HepG2 (cell line): ENCODE measurements at regions not wholly inside any gene's neighbourhood (a gene's known extent, or its start where the extent isn't known, plus 50 kb on each side); places are given as distances from the start of the nearest gene placed in this dataset.

Source experiments
- ATAC-seq: fragments of 200-7000 bp; cut with Tn5 transposase; 3 replicates; pipeline ENCODE4 v1.9.1; 2020; ENCODE audit warnings: mild to moderate bottlenecking, moderate library complexity
- BruUV-seq: library from RNA; stranded (reverse); fragments of 400-500 nt; replicated peaks from 2 replicates; lab custom pipeline; 2021; lab: Mats Ljungman, UMichigan
- CTCF ChIA-PET: fragments of 300-600 bp; formaldehyde crosslinking; extraction: SDS; loops from one replicate; lab custom pipeline; 2021; ENCODE audit warnings: low total read pairs, inconsistent platforms, low intra/inter-chr PET ratio; lab: Yijun Ruan, JAX
- POLR2A ChIA-PET: fragments of 350-600 bp; sonication (Branson Sonifier 250); formaldehyde crosslinking; loops from one replicate; lab custom pipeline; 2020; ENCODE audit warnings: antibody characterized with exemption, inconsistent platforms; lab: Yijun Ruan, JAX
- DNase-seq: peaks from one replicate; pipeline ENCODE4 v3.0.0-alpha.2; 2015; ENCODE audit warnings: low spot score
- FAIRE-seq: peaks from 3 replicates; lab custom pipeline; 2011; peaks lifted over from hg19 to GRCh38; lab: Jason Lieb, UNC
- H2AFZ ChIP-seq: one replicate; pipeline ENCODE4 v1.6.1; 2011; ENCODE audit warnings: low read length, inconsistent platforms
- H3K27ac ChIP-seq: fragments of 300-600 bp; 3 replicates; pipeline ENCODE4 v1.8.0; 2011; ENCODE audit warnings: mixed run types, mild to moderate bottlenecking, mixed read lengths, low read length, inconsistent platforms; ENCODE audit not compliant: insufficient read depth; ENCODE audit errors: extremely low read length
- H3K27me3 ChIP-seq, 2 experiments: fragments of 200-600 bp in 1 of 2; 2 replicates in 1 of 2; 3 replicates in 1 of 2; pipeline versions ENCODE4 v1.6.0 to v1.8.0; 2011; ENCODE audit warnings: low read length in 2 of 2, mild to moderate bottlenecking in 2 of 2, moderate library complexity in 2 of 2, inconsistent platforms in 1 of 2; ENCODE audit not compliant: insufficient read depth in 2 of 2, control insufficient read depth in 1 of 2
- H3K36me3 ChIP-seq, 2 experiments: fragments of 200-600 bp in 1 of 2; replicated peaks in 1 of 2; 2 replicates in 1 of 2; 3 replicates in 1 of 2; pipeline versions ENCODE4 v1.5.1 to v1.8.0; 2011; ENCODE audit warnings: low read length in 2 of 2, inconsistent platforms in 1 of 2; ENCODE audit not compliant: insufficient read depth in 2 of 2, control insufficient read depth in 1 of 2
- H3K4me1 ChIP-seq: 2 replicates; pipeline ENCODE4 v1.5.1; 2012; ENCODE audit warnings: low read length, inconsistent platforms; ENCODE audit not compliant: insufficient read depth
- H3K4me2 ChIP-seq: 2 replicates; pipeline ENCODE4 v1.6.0; 2011; ENCODE audit warnings: low read depth, low read length, inconsistent platforms
- H3K4me3 ChIP-seq, 3 experiments: fragments of 200-600 bp in 1 of 3; sonication (generic), shearing (Covaris generic) in 1 of 3; replicated peaks in 1 of 3; 2 replicates each; pipeline ENCODE4 v1.5.1; 2011 to 2016; ENCODE audit warnings: low read length in 3 of 3, inconsistent platforms in 2 of 3, low read depth in 2 of 3, mild to moderate bottlenecking in 2 of 3, control low read depth in 1 of 3, mixed read lengths in 1 of 3; ENCODE audit not compliant: insufficient read depth in 1 of 3
- H3K79me2 ChIP-seq: one replicate; pipeline ENCODE4 v1.6.1; 2011; ENCODE audit warnings: low read length, inconsistent platforms; ENCODE audit not compliant: insufficient read depth
- H3K9ac ChIP-seq: 2 replicates; pipeline ENCODE4 v1.6.0; 2011; ENCODE audit warnings: mild to moderate bottlenecking, low read depth, low read length, inconsistent platforms; ENCODE audit not compliant: insufficient read depth
- H3K9me3 ChIP-seq: 2 replicates; pipeline ENCODE4 v1.5.1; 2012; ENCODE audit warnings: mild to moderate bottlenecking, low read length
- H4K20me1 ChIP-seq: 2 replicates; pipeline ENCODE4 v1.6.0; 2011; ENCODE audit warnings: inconsistent platforms, mild to moderate bottlenecking, low read length, moderate library complexity; ENCODE audit not compliant: insufficient read depth
- GPN1 ChIP-seq: sonication (generic); formaldehyde crosslinking; IDR thresholded peaks from 2 replicates; pipeline ENCODE4 v1.5.1; 2020; ENCODE audit warnings: missing genetic modification reagents, borderline replicate concordance
- KLF9 ChIP-seq: IDR thresholded peaks from 2 replicates; pipeline ENCODE4 v1.6.1; 2016; ENCODE audit warnings: low read depth
- RBAK ChIP-seq: sonication (generic); formaldehyde crosslinking; IDR thresholded peaks from 2 replicates; pipeline ENCODE4 v1.5.1; 2020; ENCODE audit warnings: mild to moderate bottlenecking, missing genetic modification reagents
- SAP130 ChIP-seq: IDR thresholded peaks from 2 replicates; pipeline ENCODE4 v1.6.1; 2016; ENCODE audit warnings: low read depth
- SMAD1 ChIP-seq: sonication (generic); formaldehyde crosslinking; IDR thresholded peaks from 2 replicates; pipeline ENCODE4 v1.4.0; 2020; ENCODE audit warnings: missing genetic modification reagents, low read depth, mild to moderate bottlenecking, borderline replicate concordance
- U2AF1 ChIP-seq: fragments of 200-400 bp; formaldehyde crosslinking; optimal IDR thresholded peaks from 2 replicates; pipeline ENCODE3; 2017; ENCODE audit warnings: mild to moderate bottlenecking, low read depth, low read length
- ZNF124 ChIP-seq: sonication (generic); formaldehyde crosslinking; IDR thresholded peaks from 2 replicates; pipeline ENCODE4 v1.4.0; 2020; ENCODE audit warnings: missing genetic modification reagents
- ZNF292 ChIP-seq: sonication (generic); formaldehyde crosslinking; IDR thresholded peaks from 2 replicates; pipeline ENCODE4 v1.8.1; 2022; ENCODE audit warnings: mild to moderate bottlenecking, low read depth, missing genetic modification reagents, borderline replicate concordance
- ZNF430 ChIP-seq: sonication (generic); formaldehyde crosslinking; IDR thresholded peaks from 2 replicates; pipeline ENCODE4 v1.9.0; 2021; ENCODE audit warnings: mild to moderate bottlenecking, missing genetic modification reagents
- ZNF546 ChIP-seq: sonication (generic); formaldehyde crosslinking; conservative IDR thresholded peaks from 2 replicates; pipeline ENCODE4 v1.8.1; 2023; ENCODE audit warnings: mild to moderate bottlenecking, missing genetic modification reagents
- ZNF552 ChIP-seq: sonication (generic); formaldehyde crosslinking; IDR thresholded peaks from 2 replicates; pipeline ENCODE4 v1.9.0; 2022; ENCODE audit warnings: missing genetic modification reagents, mild to moderate bottlenecking, borderline replicate concordance
- WGBS: methylation state at CpG from one replicate; pipeline ENCODE4 v1.1.6; 2017; ENCODE audit warnings: low lambda C conversion rate; 5-methylcytosine and 5-hydroxymethylcytosine counted together
- in situ Hi-C: cut with HindIII; loops from 2 replicates; pipeline ENCODE4 v1.10.0; 2017; ENCODE audit warnings: low pct_unique_long_range_greater_than_20kb; ENCODE audit not compliant: extremely low pct_ligation_motif_present
- intact Hi-C: fragments of 100-400 bp; cut with micrococcal nuclease; formaldehyde crosslinking; loops from one replicate; pipeline ENCODE4 v1.10.0; 2022; ENCODE audit not compliant: unreplicated experiment
- TF ChIP-seq, protein P1 (sequence below): sonication (generic); formaldehyde crosslinking; IDR thresholded peaks from 2 replicates; pipeline ENCODE4 v1.8.1; 2022; ENCODE audit warnings: low read depth, mild to moderate bottlenecking, missing genetic modification reagents

DNA sequence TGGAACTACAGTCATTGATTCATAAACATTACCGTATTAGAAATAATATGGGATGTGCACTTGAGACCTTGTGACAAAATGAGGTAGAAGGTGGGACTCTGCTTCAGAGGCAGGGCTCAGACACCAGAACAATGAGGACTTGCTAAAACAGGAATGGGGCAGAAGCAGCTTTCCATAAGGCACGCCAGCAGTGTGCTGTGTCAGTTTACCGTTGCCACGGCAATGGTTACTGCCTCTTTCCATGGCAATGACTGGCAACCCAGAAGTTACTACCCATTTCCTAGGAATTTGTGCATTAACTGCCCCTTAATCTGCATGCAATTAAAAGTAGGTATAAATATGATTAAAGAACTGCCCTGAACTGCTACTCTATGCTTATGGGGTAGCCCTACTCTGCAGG, 169.0 kb downstream of the CHRM3 start:
- in situ Hi-C loops, result no loop called here
- DNase-seq, result no peak
- no peaks in the 10 kb centered on the region for H3K4me1 ChIP-seq

DNA sequence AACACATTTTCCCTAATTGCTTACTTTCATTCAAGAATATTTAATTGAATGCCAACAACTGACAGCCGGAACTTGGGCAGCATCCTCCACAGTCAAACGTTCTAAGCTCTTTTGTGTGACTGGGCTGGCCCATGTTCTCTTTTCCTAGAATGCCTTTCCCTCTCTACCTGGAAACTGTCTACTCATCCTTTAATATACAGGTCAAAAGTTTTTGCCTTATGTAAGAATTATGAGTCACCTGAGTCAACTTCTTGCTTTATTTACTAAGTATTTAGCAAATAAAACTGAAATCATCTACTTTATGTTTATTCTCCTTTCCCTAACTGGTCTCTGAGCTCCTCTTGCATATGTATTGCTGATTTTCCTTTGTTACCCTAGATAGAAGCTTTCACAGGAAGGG, 172.2 kb downstream of the CHRM3 start:
- Histone ChIP-seq H4K20me1 (no peaks in the 10 kb centered on the region), H3K79me2 (no peaks in the 10 kb centered on the region), H3K27me3 (no peaks in the 10 kb centered on the region), H3K36me3 (no peaks in the 10 kb centered on the region), H3K9me3 (peaks cover 59% of the 10 kb centered on the region)
- no peak for DNase-seq
- intact Hi-C loops, result no loop called here
- no TSS peak for BruUV-seq
- no peak for TF ChIP-seq ZNF292 (CRISPR knock-in tag)
- TF ChIP-seq KLF9 (CRISPR knock-in tag), result no peak
- no peak for TF ChIP-seq SAP130 (CRISPR knock-in tag)
- no peak for TF ChIP-seq ZNF430 (CRISPR knock-in tag)
- TF ChIP-seq, all 625 proteins: peak for 0
- no peak for ATAC-seq
- Histone ChIP-seq H3K4me3 (no peak overlapping the region), H3K27ac (no peak overlapping the region), H3K4me2 (no peak overlapping the region), H2AFZ (no peak overlapping the region), H3K4me1 (no peaks in the 10 kb centered on the region), H3K9ac (no peak overlapping the region)
- in situ Hi-C loops, result no loop called here
- WGBS, result 2% methylated on average over 2 of the region's 2 CpGs
- CTCF ChIA-PET, result no interaction called here
- FAIRE-seq, result no peak
- POLR2A ChIA-PET, result no interaction called here

More for the DNA sequence above, 169.0 kb downstream of the CHRM3 start:
- no peak for TF ChIP-seq SMAD1 (CRISPR knock-in tag)
- TF ChIP-seq, protein P1, sequence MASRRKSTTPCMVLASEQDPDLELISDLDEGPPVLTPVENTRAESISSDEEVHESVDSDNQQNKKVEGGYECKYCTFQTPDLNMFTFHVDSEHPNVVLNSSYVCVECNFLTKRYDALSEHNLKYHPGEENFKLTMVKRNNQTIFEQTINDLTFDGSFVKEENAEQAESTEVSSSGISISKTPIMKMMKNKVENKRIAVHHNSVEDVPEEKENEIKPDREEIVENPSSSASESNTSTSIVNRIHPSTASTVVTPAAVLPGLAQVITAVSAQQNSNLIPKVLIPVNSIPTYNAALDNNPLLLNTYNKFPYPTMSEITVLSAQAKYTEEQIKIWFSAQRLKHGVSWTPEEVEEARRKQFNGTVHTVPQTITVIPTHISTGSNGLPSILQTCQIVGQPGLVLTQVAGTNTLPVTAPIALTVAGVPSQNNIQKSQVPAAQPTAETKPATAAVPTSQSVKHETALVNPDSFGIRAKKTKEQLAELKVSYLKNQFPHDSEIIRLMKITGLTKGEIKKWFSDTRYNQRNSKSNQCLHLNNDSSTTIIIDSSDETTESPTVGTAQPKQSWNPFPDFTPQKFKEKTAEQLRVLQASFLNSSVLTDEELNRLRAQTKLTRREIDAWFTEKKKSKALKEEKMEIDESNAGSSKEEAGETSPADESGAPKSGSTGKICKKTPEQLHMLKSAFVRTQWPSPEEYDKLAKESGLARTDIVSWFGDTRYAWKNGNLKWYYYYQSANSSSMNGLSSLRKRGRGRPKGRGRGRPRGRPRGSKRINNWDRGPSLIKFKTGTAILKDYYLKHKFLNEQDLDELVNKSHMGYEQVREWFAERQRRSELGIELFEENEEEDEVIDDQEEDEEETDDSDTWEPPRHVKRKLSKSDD, result no peak
- TF ChIP-seq GPN1 (CRISPR knock-in tag), result no peak
- TF ChIP-seq ZNF124, result no peak
- TF ChIP-seq U2AF1, result no peak
- TF ChIP-seq ZNF552 (CRISPR knock-in tag), result no peak
- TF ChIP-seq RBAK, result no peak
- no peak for TF ChIP-seq ZNF546 (CRISPR knock-in tag)
- no TSS peak for BruUV-seq
- Histone ChIP-seq H3K4me3 (no peak overlapping the region), H2AFZ (no peak overlapping the region), H4K20me1 (no peaks in the 10 kb centered on the region), H3K9me3 (peaks cover 52% of the 10 kb centered on the region), H3K27me3 (no peaks in the 10 kb centered on the region), H3K36me3 (no peaks in the 10 kb centered on the region), H3K4me2 (no peak overlapping the region), H3K79me2 (no peaks in the 10 kb centered on the region), H3K27ac (no peak overlapping the region), H3K9ac (no peak overlapping the region)
- POLR2A ChIA-PET, result no interaction called here
- WGBS, result 3% methylated on average over 4 of the region's 4 CpGs
- CTCF ChIA-PET, result no interaction called here
- FAIRE-seq (no peak), ATAC-seq (no peak)
- intact Hi-C loops, result no loop called here
